Loucy (cell line): ENCODE measurements at regions not wholly inside any gene's neighbourhood (a gene's known extent, or its start where the extent isn't known, plus 50 kb on each side); places are given as distances from the start of the nearest gene placed in this dataset.

Source experiments
- H2AFZ ChIP-seq: fragments of 200-600 bp; sonication (generic); 2 replicates; pipeline ENCODE4 v1.6.0; 2016; ENCODE audit warnings: antibody characterized with exemption, mild to moderate bottlenecking, low read length, moderate library complexity
- H3F3A ChIP-seq: fragments of 200-600 bp; 2 replicates; pipeline ENCODE4 v1.6.0; 2016; ENCODE audit warnings: antibody characterized with exemption, low read depth, mild to moderate bottlenecking
- H3K27me3 ChIP-seq: fragments of 200-600 bp; sonication (generic); 2 replicates; pipeline ENCODE4 v1.6.1; 2014; ENCODE audit warnings: low read length, mild to moderate bottlenecking; ENCODE audit not compliant: insufficient read depth, poor library complexity, severe bottlenecking
- H3K36me3 ChIP-seq: fragments of 200-600 bp; sonication (generic); 2 replicates; pipeline ENCODE4 v1.6.1; 2016; ENCODE audit warnings: low read length; ENCODE audit not compliant: insufficient read depth
- H3K4me1 ChIP-seq: fragments of 200-600 bp; sonication (generic); 2 replicates; pipeline ENCODE4 v1.5.1; 2014; ENCODE audit warnings: low read length, mild to moderate bottlenecking; ENCODE audit not compliant: insufficient read depth, poor library complexity, severe bottlenecking
- H3K4me2 ChIP-seq: fragments of 200-600 bp; sonication (generic); 2 replicates; pipeline ENCODE4 v1.6.0; 2014; ENCODE audit warnings: antibody characterized with exemption, low read length, low read depth, mild to moderate bottlenecking; ENCODE audit not compliant: poor library complexity, severe bottlenecking
- H3K4me3 ChIP-seq: fragments of 200-600 bp; sonication (generic); 2 replicates; pipeline ENCODE4 v1.5.1; 2014; ENCODE audit warnings: low read length, mild to moderate bottlenecking, mixed read lengths; ENCODE audit not compliant: poor library complexity, severe bottlenecking
- H3K79me2 ChIP-seq: fragments of 200-600 bp; sonication (generic); 2 replicates; pipeline ENCODE4 v1.6.1; 2014; ENCODE audit warnings: low read length; ENCODE audit not compliant: insufficient read depth
- H3K9ac ChIP-seq: fragments of 200-600 bp; sonication (generic); 2 replicates; pipeline ENCODE4 v1.6.0; 2014; ENCODE audit warnings: mild to moderate bottlenecking, low read depth, low read length, moderate library complexity; ENCODE audit not compliant: poor library complexity, severe bottlenecking
- H3K9me2 ChIP-seq: fragments of 200-600 bp; sonication (generic); replicated peaks from 2 replicates; pipeline ENCODE4 v1.6.1; 2016; ENCODE audit warnings: low read depth, low read length, mixed read lengths
- H3K9me3 ChIP-seq: fragments of 200-600 bp; sonication (generic); 2 replicates; pipeline ENCODE4 v1.6.1; 2014; ENCODE audit warnings: mild to moderate bottlenecking, antibody characterized with exemption, low read length, low read depth; ENCODE audit not compliant: insufficient read depth
- H4K20me1 ChIP-seq: fragments of 200-600 bp; sonication (generic); 2 replicates; pipeline ENCODE4 v1.6.0; 2014; ENCODE audit warnings: antibody characterized with exemption, low read length, mild to moderate bottlenecking; ENCODE audit not compliant: insufficient read depth, poor library complexity, severe bottlenecking
- EZH2phosphoT487 ChIP-seq: fragments of 200-600 bp; IDR thresholded peaks from 2 replicates; pipeline ENCODE4 v1.6.1; 2018; ENCODE audit warnings: antibody characterized with exemption, mild to moderate bottlenecking, moderate library complexity, borderline replicate concordance
- TF ChIP-seq, protein P1 (sequence below): fragments of 200-600 bp; sonication (generic); conservative IDR thresholded peaks from 2 replicates; pipeline ENCODE4 v1.5.1; 2014; ENCODE audit warnings: mild to moderate bottlenecking, antibody characterized with exemption, low read length

DNA sequence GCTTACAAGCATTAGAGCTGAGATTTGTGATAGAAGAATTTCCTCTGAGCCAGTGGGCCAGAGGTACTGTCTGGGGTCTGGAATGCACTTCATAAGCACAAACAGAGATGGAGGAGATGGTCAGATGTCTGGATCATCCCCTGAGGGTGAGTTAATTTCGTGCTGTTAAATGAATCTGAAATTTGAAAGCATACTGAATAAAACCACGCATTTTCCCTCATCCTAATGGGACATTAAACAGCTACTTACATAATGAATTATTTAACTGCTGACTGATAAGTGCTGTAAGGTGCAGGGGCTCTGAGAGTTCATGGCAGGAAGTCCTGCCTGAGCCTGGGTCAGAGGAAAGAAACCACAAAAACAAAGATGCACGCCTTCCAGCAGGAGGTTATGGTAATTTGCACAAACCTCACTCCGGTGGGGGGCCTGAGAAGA is 136.3 kb upstream of the XYLT1 start:
- Histone ChIP-seq H3K79me2 (no peaks in the 10 kb centered on the region), H3K27me3 (no peaks in the 10 kb centered on the region), H3F3A (peaks cover 5% of the 10 kb centered on the region; the same call in 1 of the 2 replicates), H3K36me3 (no peaks in the 10 kb centered on the region), H3K9me3 (no peaks in the 10 kb centered on the region), H2AFZ (no peak overlapping the region), H3K4me3 (peak overlapping the region; percentile 41), H3K4me1 (peaks cover 55% of the 10 kb centered on the region), H3K4me2 (peak overlapping the region; percentile 70), H3K9me2 (no peaks in the 10 kb centered on the region), H3K9ac (no peak overlapping the region), H4K20me1 (no peaks in the 10 kb centered on the region)
- TF ChIP-seq EZH2phosphoT487: no peak
- TF ChIP-seq, protein P1, sequence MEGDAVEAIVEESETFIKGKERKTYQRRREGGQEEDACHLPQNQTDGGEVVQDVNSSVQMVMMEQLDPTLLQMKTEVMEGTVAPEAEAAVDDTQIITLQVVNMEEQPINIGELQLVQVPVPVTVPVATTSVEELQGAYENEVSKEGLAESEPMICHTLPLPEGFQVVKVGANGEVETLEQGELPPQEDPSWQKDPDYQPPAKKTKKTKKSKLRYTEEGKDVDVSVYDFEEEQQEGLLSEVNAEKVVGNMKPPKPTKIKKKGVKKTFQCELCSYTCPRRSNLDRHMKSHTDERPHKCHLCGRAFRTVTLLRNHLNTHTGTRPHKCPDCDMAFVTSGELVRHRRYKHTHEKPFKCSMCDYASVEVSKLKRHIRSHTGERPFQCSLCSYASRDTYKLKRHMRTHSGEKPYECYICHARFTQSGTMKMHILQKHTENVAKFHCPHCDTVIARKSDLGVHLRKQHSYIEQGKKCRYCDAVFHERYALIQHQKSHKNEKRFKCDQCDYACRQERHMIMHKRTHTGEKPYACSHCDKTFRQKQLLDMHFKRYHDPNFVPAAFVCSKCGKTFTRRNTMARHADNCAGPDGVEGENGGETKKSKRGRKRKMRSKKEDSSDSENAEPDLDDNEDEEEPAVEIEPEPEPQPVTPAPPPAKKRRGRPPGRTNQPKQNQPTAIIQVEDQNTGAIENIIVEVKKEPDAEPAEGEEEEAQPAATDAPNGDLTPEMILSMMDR: no peak

GRCh38 chr16:17606460-17606859 is 135.7 kb upstream of the XYLT1 start:
- TF ChIP-seq EZH2phosphoT487: no peak
- TF ChIP-seq, protein P1: no peak
- no peak overlapping the region for H2AFZ ChIP-seq
- H3K27me3 ChIP-seq: no peaks in the 10 kb centered on the region
- H3K79me2 ChIP-seq: no peaks in the 10 kb centered on the region
- H3K9me3 ChIP-seq: no peaks in the 10 kb centered on the region
- no peak overlapping the region for H3K9ac ChIP-seq
- H3K36me3 ChIP-seq: no peaks in the 10 kb centered on the region
- H3K9me2 ChIP-seq: no peaks in the 10 kb centered on the region
- H3K4me1 ChIP-seq: peaks cover 61% of the 10 kb centered on the region
- H3K4me2 ChIP-seq: peak overlapping the region; percentile 70
- peak overlapping the region; percentile 41 for H3K4me3 ChIP-seq
- H4K20me1 ChIP-seq: no peaks in the 10 kb centered on the region
- H3F3A ChIP-seq: peaks cover 5% of the 10 kb centered on the region; the same call in 1 of the 2 replicates

GRCh38 chr16:17605784-17606183 is 135.0 kb upstream of the XYLT1 start:
- Histone ChIP-seq H2AFZ (no peak overlapping the region), H3K9me3 (no peaks in the 10 kb centered on the region), H3K9ac (no peak overlapping the region), H3K4me2 (peak overlapping the region; percentile 70), H3K79me2 (no peaks in the 10 kb centered on the region), H3K36me3 (no peaks in the 10 kb centered on the region), H3K4me3 (no peak overlapping the region), H3K9me2 (no peaks in the 10 kb centered on the region), H4K20me1 (no peaks in the 10 kb centered on the region), H3K4me1 (peaks cover 61% of the 10 kb centered on the region), H3K27me3 (no peaks in the 10 kb centered on the region), H3F3A (peaks cover 5% of the 10 kb centered on the region; the same call in 1 of the 2 replicates)
- TF ChIP-seq EZH2phosphoT487: no peak
- TF ChIP-seq, protein P1: no peak
